Stimulated activated CD8-positive, alpha-beta memory T cell treated with anti-CD3 and anti-CD28 coated beads, Interleukin-4, amount 100 ng/mL, for 48 hours (primary cell): ENCODE measurements at regions not wholly inside any gene's neighbourhood (a gene's known extent, or its start where the extent isn't known, plus 50 kb on each side); places are given as distances from the start of the nearest gene placed in this dataset.

Source experiments
- DNase-seq: peaks from one replicate; pipeline ENCODE4 v3.0.0-alpha.2; 2020

GRCh38 chr2:122590524-122590923 is 835.1 kb downstream of the TSN start:
- no peak for DNase-seq

- DNase-seq = no peak
These were observed 839.6 kb downstream of the TSN start for GRCh38 chr2:122595065-122595464.

GRCh38 chr2:122596598-122596997 is 841.1 kb downstream of the TSN start:
- DNase-seq = no peak

- no peak for DNase-seq
These were observed 843.3 kb downstream of the TSN start for GRCh38 chr2:122598784-122599183.

GRCh38 chr2:122610948-122611609 is 855.6 kb downstream of the TSN start:
- DNase-seq = no peak

GRCh38 chr2:122622934-122623333 is 867.5 kb downstream of the TSN start:
- no peak for DNase-seq

- DNase-seq = no peak
These were observed 871.9 kb downstream of the TSN start for GRCh38 chr2:122627388-122627787.

- DNase-seq = no peak
These were observed 878.8 kb downstream of the TSN start for GRCh38 chr2:122634256-122634655.

GRCh38 chr2:122634920-122635319 is 879.5 kb downstream of the TSN start:
- no peak for DNase-seq

- no peak for DNase-seq
These were observed 880.2 kb downstream of the TSN start for GRCh38 chr2:122635686-122636085.

- no peak for DNase-seq
These were observed 880.6 kb downstream of the TSN start for GRCh38 chr2:122636097-122636496.

- DNase-seq = no peak
These were observed 883.7 kb downstream of the TSN start for GRCh38 chr2:122639176-122639575.

GRCh38 chr2:122639711-122640110 is 884.3 kb downstream of the TSN start:
- DNase-seq = no peak

GRCh38 chr2:122643725-122644329 is 888.4 kb downstream of the TSN start:
- DNase-seq = no peak

- DNase-seq = no peak
These were observed 895.8 kb downstream of the TSN start for GRCh38 chr2:122651236-122651635.

GRCh38 chr2:122651780-122652179 is 896.3 kb downstream of the TSN start:
- no peak for DNase-seq

- DNase-seq = no peak
These were observed 897.2 kb downstream of the TSN start for GRCh38 chr2:122652670-122653069.

GRCh38 chr2:122656403-122656802 is 901.0 kb downstream of the TSN start:
- no peak for DNase-seq

- DNase-seq = no peak
These were observed 905.6 kb downstream of the TSN start for GRCh38 chr2:122660786-122661634.

- DNase-seq = no peak
These were observed 908.2 kb downstream of the TSN start for GRCh38 chr2:122663620-122664019.

- no peak for DNase-seq
These were observed 914.2 kb downstream of the TSN start for GRCh38 chr2:122669627-122670026.

GRCh38 chr2:122670897-122671296 is 915.4 kb downstream of the TSN start:
- DNase-seq = no peak

- no peak for DNase-seq
These were observed 925.2 kb downstream of the TSN start for GRCh38 chr2:122680662-122681061.

GRCh38 chr2:122681626-122682025 is 926.2 kb downstream of the TSN start:
- no peak for DNase-seq
